ENCODE measurements at regions not wholly inside any gene's neighbourhood (a gene's known extent, or its start where the extent isn't known, plus 50 kb on each side); places are given as distances from the start of the nearest gene placed in this dataset.

GRCh38 chrX:109872021-109872732, 130.7 kb upstream of the TMEM164 start:
- Histone ChIP-seq H4K20me1 (ENCODE audit: control insufficient read depth, insufficient read depth) (no peaks in the 10 kb centered on the region), H3K79me2 (ENCODE audit: control insufficient read depth, insufficient read depth, low read length) (no peaks in the 10 kb centered on the region), H3K27ac (ENCODE audit: control insufficient read depth, insufficient read depth) (no peak overlapping the region), H3K4me2 (ENCODE audit: control insufficient read depth, insufficient read depth) (no peak overlapping the region), H2AFZ (ENCODE audit: control insufficient read depth, low read depth, low read length) (no peak overlapping the region), H3K27me3 (replicated peaks in 1 of 2; ENCODE audit: control insufficient read depth in 2 of 2, insufficient read depth in 2 of 2, low read length in 1 of 2) (no peaks in the 10 kb centered on the region), H3K9ac (ENCODE audit: control insufficient read depth, insufficient read depth, low read length) (no peak overlapping the region), H3K9me3 (replicated peaks; ENCODE audit: control insufficient read depth, insufficient read depth, low read length) (no peaks in the 10 kb centered on the region), H3K36me3 (ENCODE audit: control insufficient read depth in 2 of 2, insufficient read depth in 2 of 2, low read length in 1 of 2) (no peaks in the 10 kb centered on the region), H3K4me3 (no peak overlapping the region), H3K4me1 (ENCODE audit: control insufficient read depth, insufficient read depth, low read length) (no peaks in the 10 kb centered on the region)
- no TSS peak for BruUV-seq (replicated peaks)
- intact Hi-C loops (cut with micrococcal nuclease; ENCODE audit: unreplicated experiment): no loop called here
- CTCF ChIA-PET: interaction anchor here (0.6 to 1.5 kb wide), 8 partner anchors 7 to 536 kb away, joined by 3 to 8 read pairs (median 4); no protein-coding TSS in a partner anchor
- SMC1A ChIA-PET (ENCODE audit: uncharacterized antibody, unreplicated experiment): interaction anchor here (0.6 to 2.4 kb wide), 6 partner anchors 8 to 387 kb away, joined by 3 to 17 read pairs (median 4); no protein-coding TSS in a partner anchor
- DNase-seq (ENCODE audit: low read depth, low spot score) (no peak), ATAC-seq (no peak), FAIRE-seq (no peak)
- in situ Hi-C loops (cut with MboI): no loop called here
- 30% methylated on average over 4 of the region's 4 CpGs for WGBS (ENCODE audit: insufficient coverage, insufficient replicate concordance, low lambda C conversion rate, missing lambda C conversion rate)
- POLR2A ChIA-PET: no interaction called here
- RAD21 ChIA-PET (ENCODE audit: unreplicated experiment): interaction anchor here (1.7 to 2.0 kb wide), 2 partner anchors 8 to 15 kb away, joined by 5 read pairs; no protein-coding TSS in a partner anchor
- no peak for TF ChIP-seq RB1 (IDR thresholded peaks at IDR 0.05; ENCODE audit: borderline replicate concordance)
- no peak for TF ChIP-seq YY1 (IDR thresholded peaks at IDR 0.05; ENCODE audit: low read depth, low read length)
- no peak for TF ChIP-seq MLLT1 (IDR thresholded peaks at IDR 0.05)
- no peak for TF ChIP-seq LARP7 (IDR thresholded peaks at IDR 0.05)
- TF ChIP-seq RELB (IDR thresholded peaks at IDR 0.05; ENCODE audit: low read depth): no peak
- TF ChIP-seq SMAD5 (IDR thresholded peaks at IDR 0.05; ENCODE audit: low read depth): no peak
- TF ChIP-seq YBX1 (IDR thresholded peaks at IDR 0.05): no peak
- no peak for TF ChIP-seq ZNF24 (IDR thresholded peaks at IDR 0.05)
